HG03159 (cell line): ENCODE measurements at regions not wholly inside any gene's neighbourhood (a gene's known extent, or its start where the extent isn't known, plus 50 kb on each side); places are given as distances from the start of the nearest gene placed in this dataset.

Experiments used
- ATAC-seq: cut with Tn5 transposase; IDR thresholded peaks from one replicate; pipeline ENCODE4 v1.9.1; 2021; ENCODE audit warnings: mild to moderate bottlenecking, moderate library complexity; ENCODE audit not compliant: unreplicated experiment

GRCh38 chr15:62431817-62432216 is 266.7 kb upstream of the C2CD4B start:
- no peak for ATAC-seq

DNA sequence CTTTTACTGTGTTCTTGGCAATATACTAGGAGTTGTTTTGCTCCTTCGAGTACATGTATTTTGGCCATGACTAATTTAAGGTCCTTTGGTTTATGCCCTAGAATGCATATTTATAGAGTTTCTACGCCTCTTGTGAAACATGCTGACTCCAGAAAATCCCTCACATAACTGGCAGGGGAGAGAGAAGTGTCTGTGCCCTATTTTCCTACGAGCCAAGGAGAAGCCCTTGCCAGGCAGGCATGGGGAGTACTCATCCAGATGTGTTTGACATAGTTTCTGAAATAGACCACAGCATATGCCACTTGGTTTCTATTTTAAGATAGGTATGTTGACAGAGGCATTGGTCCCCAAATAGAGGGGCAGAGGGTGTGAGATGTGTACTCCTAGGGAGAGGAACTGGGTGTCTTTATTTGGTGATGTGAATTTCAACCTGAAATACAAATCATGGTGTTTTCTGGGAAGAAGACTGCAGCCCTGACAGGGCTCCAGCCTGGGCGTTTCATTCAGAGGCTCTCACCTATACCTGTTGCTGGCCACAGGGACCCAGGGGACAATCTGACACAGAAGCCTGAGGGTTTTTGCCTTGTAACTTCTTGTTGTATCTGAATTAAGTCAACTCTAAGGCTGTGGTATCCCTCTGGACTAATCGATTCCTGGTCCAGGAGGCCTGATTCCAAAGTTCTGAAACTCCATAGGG is 267.8 kb upstream of the C2CD4B start:
- no peak for ATAC-seq

DNA sequence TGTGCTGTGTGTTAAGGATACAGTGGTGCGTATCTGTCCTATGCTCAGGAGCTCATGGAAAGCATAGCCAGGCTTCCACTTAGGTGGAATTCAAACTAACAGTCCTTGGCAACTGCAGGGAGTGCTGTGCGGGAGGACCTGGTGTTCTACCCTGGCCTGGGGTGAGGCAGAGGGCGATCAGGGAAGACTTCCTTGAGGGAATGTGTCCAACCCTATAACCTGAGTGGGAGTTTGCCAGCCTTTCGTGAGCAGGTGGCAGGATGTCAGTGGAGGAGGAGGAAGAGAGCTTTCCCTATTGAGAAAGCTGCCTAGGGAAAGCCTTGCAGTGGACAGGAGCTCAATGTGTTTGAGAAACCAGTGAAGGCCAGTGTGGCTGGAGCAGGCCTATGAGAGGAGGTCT is 271.1 kb upstream of the C2CD4B start:
- no peak for ATAC-seq

DNA sequence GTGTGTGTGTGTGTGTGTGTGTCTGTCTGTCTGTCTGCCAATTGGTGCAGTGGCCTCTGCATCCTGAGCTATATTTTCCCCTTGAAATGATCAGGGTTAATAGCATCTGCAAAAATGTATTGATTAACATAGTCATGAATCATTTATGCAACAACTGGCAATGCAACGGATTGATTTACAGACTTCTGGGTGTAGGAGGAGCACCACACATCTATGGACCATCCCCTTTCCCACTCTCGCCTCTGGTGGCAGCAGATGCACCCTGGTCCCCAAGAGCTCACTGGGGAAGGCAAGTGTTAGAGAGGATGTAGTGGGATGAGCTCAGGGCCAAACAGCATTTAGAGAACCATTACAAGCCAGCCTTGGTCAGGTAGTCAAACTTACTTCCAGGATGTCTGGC is 272.7 kb upstream of the C2CD4B start:
- no peak for ATAC-seq

DNA sequence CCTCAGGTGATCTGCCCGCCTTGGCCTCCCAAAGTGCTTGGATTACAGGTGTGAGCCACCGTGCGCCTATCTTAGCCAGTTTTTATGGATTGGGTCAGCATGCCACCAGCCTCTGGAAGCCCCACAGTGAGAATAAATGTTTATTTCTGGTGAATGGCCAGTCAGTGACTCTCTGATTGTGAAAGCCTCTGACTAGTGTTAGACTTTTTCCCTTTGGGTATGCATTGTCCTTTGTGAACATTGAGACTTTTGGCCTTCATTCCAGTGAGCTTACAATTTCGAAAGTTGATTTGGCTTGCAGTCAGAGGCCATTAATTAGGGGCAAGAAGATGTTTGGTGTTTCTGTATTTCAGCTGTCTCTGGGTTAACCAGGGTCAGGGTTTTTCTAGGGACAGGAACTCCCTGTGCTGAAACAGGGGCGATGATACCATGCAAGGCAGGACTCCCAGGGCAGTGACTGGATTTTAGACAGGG is 274.5 kb upstream of the C2CD4B start:
- ATAC-seq: no peak

- ATAC-seq: no peak
Measured at GRCh38 chr15:62440362-62441105, 275.4 kb upstream of the C2CD4B start.

- no peak for ATAC-seq
Measured at GRCh38 chr15:62444104-62445022, 279.3 kb upstream of the C2CD4B start.

DNA sequence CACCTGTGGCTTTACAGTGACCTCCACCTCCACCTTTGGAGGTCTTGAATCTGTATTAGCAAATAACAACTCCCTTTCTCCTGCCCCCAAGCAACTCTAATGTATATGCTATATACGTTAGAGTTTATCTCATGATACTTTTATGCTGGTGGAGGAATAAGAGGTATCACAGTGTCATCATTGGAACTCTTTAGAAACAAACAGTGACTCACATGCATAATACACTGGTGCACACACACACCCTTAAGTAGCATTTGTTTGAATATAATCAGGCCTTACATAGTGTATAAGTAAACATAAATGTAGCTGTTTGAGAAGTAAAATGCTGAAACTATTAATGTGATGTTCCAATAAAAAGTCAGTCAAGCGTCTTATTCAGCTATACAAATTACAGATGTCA is 280.2 kb upstream of the C2CD4B start:
- ATAC-seq: no peak

- no peak for ATAC-seq
Measured at GRCh38 chr15:62446984-62447383, 281.9 kb upstream of the C2CD4B start.

GRCh38 chr15:62447742-62448141 is 282.7 kb upstream of the C2CD4B start:
- ATAC-seq: no peak

DNA sequence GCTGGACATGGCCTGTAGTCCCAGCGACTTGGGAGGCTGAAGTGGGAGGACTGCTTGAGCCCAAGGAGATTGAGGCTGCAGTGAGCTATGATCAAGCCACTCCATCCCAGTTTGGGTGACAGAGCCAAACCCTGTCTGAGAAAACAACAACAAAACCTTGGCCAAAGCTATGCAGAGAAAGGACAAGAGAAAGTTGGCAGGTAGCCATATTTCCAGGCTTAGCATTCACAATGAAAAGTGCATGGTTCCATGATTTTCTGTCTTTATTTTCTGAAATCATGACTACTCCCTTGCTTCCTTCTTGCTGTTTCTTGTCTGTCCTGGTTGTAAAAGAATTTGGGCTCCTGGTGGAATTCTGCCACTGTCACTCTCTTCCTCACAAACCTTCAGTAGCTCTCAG is 284.6 kb upstream of the C2CD4B start:
- no peak for ATAC-seq

GRCh38 chr15:62450061-62450460 is 285.0 kb upstream of the C2CD4B start:
- no peak for ATAC-seq

- ATAC-seq: no peak
Measured at GRCh38 chr15:62452026-62452425, 286.9 kb upstream of the C2CD4B start.

- no peak for ATAC-seq
Measured at GRCh38 chr15:62452667-62453066, 287.6 kb upstream of the C2CD4B start.

- ATAC-seq: no peak
Measured at GRCh38 chr15:62453375-62453774, 288.3 kb upstream of the C2CD4B start.

GRCh38 chr15:62453981-62454380 is 288.9 kb upstream of the C2CD4B start:
- ATAC-seq: no peak

DNA sequence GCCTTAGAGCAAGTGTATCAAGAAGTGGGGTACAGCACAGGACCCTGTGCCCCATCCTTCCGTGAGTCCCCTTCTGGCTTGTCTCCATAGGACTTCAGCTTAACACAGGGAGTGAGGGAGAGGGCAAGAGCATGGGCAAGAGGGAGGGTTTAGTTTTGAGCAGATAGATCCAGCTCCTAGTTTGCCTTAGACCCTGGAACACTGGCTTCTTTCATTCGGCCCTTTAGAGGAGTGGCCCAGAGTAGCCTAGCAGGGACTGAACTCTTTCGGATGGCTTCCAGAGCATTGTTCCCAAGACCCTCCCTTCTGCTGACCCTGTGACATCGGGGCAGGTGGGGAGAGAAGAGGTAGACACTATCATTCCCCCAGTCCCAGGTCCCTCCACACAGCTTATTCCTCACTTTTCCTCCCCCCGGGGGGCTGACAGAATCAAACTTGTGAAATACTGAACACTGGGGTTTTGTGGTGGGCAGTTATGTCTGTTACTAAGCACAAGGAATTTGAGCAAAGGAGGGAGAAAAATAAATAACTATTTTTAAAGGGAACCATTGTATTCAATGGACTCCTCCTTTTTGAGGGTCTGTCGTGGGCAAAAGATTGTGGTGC is 289.6 kb upstream of the C2CD4B start:
- no peak for ATAC-seq

- no peak for ATAC-seq
Measured at GRCh38 chr15:62455441-62455921, 290.4 kb upstream of the C2CD4B start.

GRCh38 chr15:62456011-62456920 is 291.2 kb upstream of the C2CD4B start:
- ATAC-seq: no peak

- ATAC-seq: no peak
Measured at GRCh38 chr15:62457100-62457499, 292.0 kb upstream of the C2CD4B start.
